ENCODE measurements at regions not wholly inside any gene's neighbourhood (a gene's known extent, or its start where the extent isn't known, plus 50 kb on each side); places are given as distances from the start of the nearest gene placed in this dataset.

- TF ChIP-seq EZH2 (IDR thresholded peaks at IDR 0.05; ENCODE audit: insufficient read depth, poor library complexity, severe bottlenecking) (no peak), EZH2phosphoT487 (IDR thresholded peaks at IDR 0.05; ENCODE audit: insufficient read depth, low read depth) (no peak)
These were observed 350.2 kb downstream of the GATA3 start for GRCh38 chr10:8404721-8405120.
